Lung (tissue), 11 donors: ENCODE measurements at regions not wholly inside any gene's neighbourhood (a gene's known extent, or its start where the extent isn't known, plus 50 kb on each side); places are given as distances from the start of the nearest gene placed in this dataset.

Experiments used
- ATAC-seq: fragments of 200-7000 bp; cut with Tn5 transposase; one replicate; pipeline ENCODE4 v1.9.1; 2020; ENCODE audit warnings: moderate number of reproducible peaks; ENCODE audit not compliant: insufficient read depth, low FRiP score
- DNase-seq, 3 donors: peaks; one replicate each; pipeline ENCODE4 v3.0.0-alpha.2; 2013 to 2017
- H3K27ac ChIP-seq, 2 donors: one replicate each; pipeline ENCODE4 v1.5.1; 2013; ENCODE audit warnings: mild to moderate bottlenecking in 2 of 2, moderate library complexity in 2 of 2, control low read depth in 1 of 2, inconsistent platforms in 1 of 2, low read depth in 1 of 2, low read length in 1 of 2
- H3K27me3 ChIP-seq, 3 donors: one replicate each; pipeline ENCODE4 v1.5.1; 2013; ENCODE audit warnings: low read length in 2 of 3; ENCODE audit not compliant: control insufficient read depth in 3 of 3, insufficient read depth in 3 of 3
- H3K36me3 ChIP-seq, 4 donors: one replicate each; pipeline ENCODE4 v1.5.1; 2013; ENCODE audit warnings: low read length in 4 of 4, mild to moderate bottlenecking in 1 of 4, moderate library complexity in 1 of 4; ENCODE audit not compliant: control insufficient read depth in 4 of 4, insufficient read depth in 4 of 4
- H3K4me1 ChIP-seq, 5 donors: one replicate each; pipeline ENCODE4 v1.5.1; 2013; ENCODE audit warnings: low read length in 5 of 5, mild to moderate bottlenecking in 2 of 5, moderate library complexity in 1 of 5; ENCODE audit not compliant: control insufficient read depth in 5 of 5, insufficient read depth in 5 of 5
- H3K4me3 ChIP-seq: one replicate; pipeline ENCODE4 v1.5.1; 2013; ENCODE audit warnings: mild to moderate bottlenecking, control low read depth, moderate library complexity
- H3K9ac ChIP-seq, 2 donors: one replicate each; pipeline ENCODE4 v1.5.1; 2013; ENCODE audit warnings: low read length in 2 of 2, control low read depth in 1 of 2; ENCODE audit not compliant: insufficient read depth in 1 of 2
- H3K9me3 ChIP-seq, 4 donors: one replicate each; pipeline ENCODE4 v1.5.1; 2013; ENCODE audit warnings: low read length in 3 of 4, mild to moderate bottlenecking in 1 of 4, moderate library complexity in 1 of 4; ENCODE audit not compliant: control insufficient read depth in 4 of 4, insufficient read depth in 3 of 4
- CTCF ChIP-seq: IDR thresholded peaks from 2 replicates; pipeline ENCODE4 v1.5.1; 2012; ENCODE audit warnings: mild to moderate bottlenecking; ENCODE audit errors: control extremely low read depth, extremely low read depth
- WGBS, 2 donors: extraction: QIAGEN DNeasy Blood & Tissue Kit; methylation state at CpG; one replicate each; pipeline ENCODE4 v1.1.7; 2013; 5-methylcytosine and 5-hydroxymethylcytosine counted together
- donor health status: control.
- donor health status: control.
- donor health status: Bipolar disorder and iron deficiency.
- donor health status: healthy.
- donor health status: DM: yes; HTN: yes; CAD: no.

- ATAC-seq (no peak), DNase-seq (no peak)
- Histone ChIP-seq H3K4me3 (no peak overlapping the region), H3K27me3 (peaks cover 0 to 3% (median 0%) of the 10 kb centered on the region in 3 donors), H3K4me1 (no peaks in the 10 kb centered on the region), H3K9ac (no peak overlapping the region), H3K9me3 (no peaks in the 10 kb centered on the region), H3K27ac (no peak overlapping the region), H3K36me3 (no peaks in the 10 kb centered on the region)
- TF ChIP-seq CTCF: no peak
- WGBS, 2 donors: 92 to 93% methylated on average over 7 of the region's 7 CpGs
Measured at GRCh38 chr9:88302579-88303324, 85.5 kb upstream of the SPIN1 start.

GRCh38 chr9:88300556-88300955 is 87.7 kb upstream of the SPIN1 start:
- H3K4me1 ChIP-seq: no peaks in the 10 kb centered on the region
- no peak for TF ChIP-seq CTCF
- no peak overlapping the region for H3K27ac ChIP-seq
- WGBS, 2 donors: 86 to 90% methylated on average over 8 of the region's 8 CpGs
- H3K9me3 ChIP-seq: no peaks in the 10 kb centered on the region
- DNase-seq (no peak), ATAC-seq (no peak)
- H3K27me3 ChIP-seq: peaks cover 0 to 3% (median 0%) of the 10 kb centered on the region in 3 donors
- H3K4me3 ChIP-seq: no peak overlapping the region
- H3K9ac ChIP-seq: no peak overlapping the region
- no peaks in the 10 kb centered on the region for H3K36me3 ChIP-seq

GRCh38 chr9:88291856-88292255 is 96.4 kb upstream of the SPIN1 start:
- H3K4me1 ChIP-seq: no peaks in the 10 kb centered on the region
- no peak overlapping the region for H3K9ac ChIP-seq
- no peak overlapping the region for H3K27ac ChIP-seq
- H3K36me3 ChIP-seq: no peaks in the 10 kb centered on the region
- no peak overlapping the region for H3K4me3 ChIP-seq
- ATAC-seq (no peak), DNase-seq (peak in 2 of 3 donors; percentile 3 to 26)
- TF ChIP-seq CTCF: no peak
- H3K9me3 ChIP-seq: peaks cover 0 to 3% (median 0%) of the 10 kb centered on the region in 4 donors
- H3K27me3 ChIP-seq: no peaks in the 10 kb centered on the region
- WGBS, 2 donors: 64 to 74% methylated on average over 5 of the region's 5 CpGs

GRCh38 chr9:88291056-88291455 is 97.2 kb upstream of the SPIN1 start:
- Histone ChIP-seq H3K36me3 (no peaks in the 10 kb centered on the region), H3K4me3 (no peak overlapping the region), H3K4me1 (no peaks in the 10 kb centered on the region), H3K9ac (no peak overlapping the region), H3K27ac (no peak overlapping the region), H3K27me3 (no peaks in the 10 kb centered on the region), H3K9me3 (peaks cover 0 to 3% (median 0%) of the 10 kb centered on the region in 4 donors)
- no peak for ATAC-seq
- whole genome bisulfite sequencing, 2 donors: 94 to 96% methylated on average over 7 of the region's 7 CpGs
- TF ChIP-seq CTCF: no peak
- no peak for DNase-seq
